ENCODE measurements at regions not wholly inside any gene's neighbourhood (a gene's known extent, or its start where the extent isn't known, plus 50 kb on each side); places are given as distances from the start of the nearest gene placed in this dataset.

GRCh38 chr4:12545812-12546211 is 938.3 kb downstream of the RAB28 start:
- no peak overlapping the region for H3K23ac ChIP-seq (ENCODE audit: insufficient read length)
- H4K20me1 ChIP-seq (replicated peaks in 1 of 2; ENCODE audit: control insufficient read depth in 1 of 2, insufficient read depth in 2 of 2, low read length in 2 of 2), result no peaks in the 10 kb centered on the region
- H3K9me3 ChIP-seq (ENCODE audit: insufficient read depth in 2 of 2, low read depth in 1 of 2, low read length in 1 of 2), result no peaks in the 10 kb centered on the region
- WGBS, 2 experiments (ENCODE audit: extremely low coverage in 1 of 2, insufficient coverage in 1 of 2, insufficient read length in 1 of 2, insufficient replicate concordance in 2 of 2, low coverage in 1 of 2, low lambda C conversion rate in 2 of 2, missing lambda C conversion rate in 1 of 2), result 100% methylated on average over 1 of the region's 1 CpG; no CpG with 5 or more reads in 1 of the 2 experiments
- FAIRE-seq, result no peak
- H2BK120ac ChIP-seq (replicated peaks; ENCODE audit: low read depth, low read length), result no peak overlapping the region
- H2BK15ac ChIP-seq (ENCODE audit: low read length), result no peak overlapping the region
- H3K23me2 ChIP-seq (ENCODE audit: low read depth, low read length), result no peaks in the 10 kb centered on the region
- no peak overlapping the region for H2BK5ac ChIP-seq (ENCODE audit: low read depth, low read length)
- no peak overlapping the region for H3K4me3 ChIP-seq (ENCODE audit: extremely low read depth in 1 of 4, insufficient read depth in 2 of 4, low read depth in 3 of 4, low read length in 4 of 4)
- H3K14ac ChIP-seq (ENCODE audit: insufficient read length), result no peak overlapping the region
- H4K5ac ChIP-seq (ENCODE audit: insufficient read length, low read depth, low read length), result no peak overlapping the region
- H2AK5ac ChIP-seq (ENCODE audit: low read depth, low read length), result no peak overlapping the region
- H3K9ac ChIP-seq (replicated peaks in 1 of 4; ENCODE audit: extremely low read depth in 1 of 4, low read depth in 3 of 4, low read length in 3 of 4), result no peak overlapping the region
- H3K27me3 ChIP-seq (replicated peaks in 1 of 4; ENCODE audit: control insufficient read depth in 3 of 4, extremely low read depth in 1 of 4, insufficient read depth in 3 of 4, low read length in 3 of 4), result no peaks in the 10 kb centered on the region
- no peak overlapping the region for H2BK12ac ChIP-seq (ENCODE audit: low read depth, low read length)
- CTCF ChIA-PET (ENCODE audit: partially characterized antibody), result interaction anchor here (1.0 kb wide), 1 partner anchor 57 kb away, joined by 5 read pairs; no protein-coding TSS in a partner anchor
- H4K8ac ChIP-seq (ENCODE audit: extremely low read depth, insufficient read depth, low read length), result no peak overlapping the region
- POLR2A ChIA-PET (ENCODE audit: partially characterized antibody), result no interaction called here
- no peak overlapping the region for H3K18ac ChIP-seq (ENCODE audit: extremely low read depth, low read length)
- no peaks in the 10 kb centered on the region for H3K79me1 ChIP-seq (ENCODE audit: low read depth, low read length)
- no peak overlapping the region for H3K4ac ChIP-seq (replicated peaks; ENCODE audit: insufficient read length, low read depth, low read length)
- H2AFZ ChIP-seq (ENCODE audit: low read length), result no peak overlapping the region
- no peaks in the 10 kb centered on the region for H3K79me2 ChIP-seq (ENCODE audit: control insufficient read depth in 1 of 2, insufficient read depth in 2 of 2, low read length in 2 of 2)
- DNase-seq (ENCODE audit: low read depth in 1 of 2, low spot score in 2 of 2), result no peak
- H3K56ac ChIP-seq (replicated peaks; ENCODE audit: insufficient read length, low read depth, low read length), result no peak overlapping the region
- peaks cover 0 to 3% (median 2%) of the 10 kb centered on the region in 4 experiments; a peak in 3 of 7 replicates for H3K4me1 ChIP-seq (replicated peaks in 1 of 4; ENCODE audit: control insufficient read depth in 3 of 4, insufficient read depth in 4 of 4, low read length in 3 of 4)
- H4K91ac ChIP-seq (replicated peaks; ENCODE audit: insufficient read length, low read length), result no peak overlapping the region
- H3K4me2 ChIP-seq (ENCODE audit: insufficient read depth in 1 of 2, low read depth in 2 of 2, low read length in 2 of 2), result no peak overlapping the region
- no peak overlapping the region for H3K27ac ChIP-seq (ENCODE audit: low read depth, low read length)
- no peaks in the 10 kb centered on the region for H3K36me3 ChIP-seq (ENCODE audit: control insufficient read depth in 2 of 4, insufficient read depth in 4 of 4, low read length in 3 of 4)
- no peak overlapping the region for H2BK20ac ChIP-seq (ENCODE audit: low read length)
- TF ChIP-seq HDAC2 (IDR thresholded peaks at IDR 0.05; ENCODE audit: borderline replicate concordance in 1 of 2, low read depth in 2 of 2, low read length in 2 of 2), result no peak
